ENCODE measurements at regions not wholly inside any gene's neighbourhood (a gene's known extent, or its start where the extent isn't known, plus 50 kb on each side); places are given as distances from the start of the nearest gene placed in this dataset.
A peak's percentile ranks its signal among the peaks of the same experiment; 100 is the strongest.

- Histone ChIP-seq H3K4me3 (replicated peaks in 1 of 3) (no peak overlapping the region), H3K36me3 (no peaks in the 10 kb centered on the region), H3K4me1 (peaks cover 52 to 60% of the 10 kb centered on the region in 2 donors), H3K27me3 (no peaks in the 10 kb centered on the region), H3K27ac (peak overlapping the region; percentile 63 to 84 (median 80)), H3K9me3 (no peaks in the 10 kb centered on the region)
- intact Hi-C loops (cut with DNase I): no loop called here
- TF ChIP-seq, protein P1, sequence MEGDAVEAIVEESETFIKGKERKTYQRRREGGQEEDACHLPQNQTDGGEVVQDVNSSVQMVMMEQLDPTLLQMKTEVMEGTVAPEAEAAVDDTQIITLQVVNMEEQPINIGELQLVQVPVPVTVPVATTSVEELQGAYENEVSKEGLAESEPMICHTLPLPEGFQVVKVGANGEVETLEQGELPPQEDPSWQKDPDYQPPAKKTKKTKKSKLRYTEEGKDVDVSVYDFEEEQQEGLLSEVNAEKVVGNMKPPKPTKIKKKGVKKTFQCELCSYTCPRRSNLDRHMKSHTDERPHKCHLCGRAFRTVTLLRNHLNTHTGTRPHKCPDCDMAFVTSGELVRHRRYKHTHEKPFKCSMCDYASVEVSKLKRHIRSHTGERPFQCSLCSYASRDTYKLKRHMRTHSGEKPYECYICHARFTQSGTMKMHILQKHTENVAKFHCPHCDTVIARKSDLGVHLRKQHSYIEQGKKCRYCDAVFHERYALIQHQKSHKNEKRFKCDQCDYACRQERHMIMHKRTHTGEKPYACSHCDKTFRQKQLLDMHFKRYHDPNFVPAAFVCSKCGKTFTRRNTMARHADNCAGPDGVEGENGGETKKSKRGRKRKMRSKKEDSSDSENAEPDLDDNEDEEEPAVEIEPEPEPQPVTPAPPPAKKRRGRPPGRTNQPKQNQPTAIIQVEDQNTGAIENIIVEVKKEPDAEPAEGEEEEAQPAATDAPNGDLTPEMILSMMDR (IDR thresholded peaks at IDR 0.05): no peak
- TF ChIP-seq POLR2A (IDR thresholded peaks at IDR 0.05): no peak
- no peak for DNase-seq
- 59 to 66% methylated on average over 4 of the region's 4 CpGs for WGBS, 2 donors
Measured at GRCh38 chr1:113276507-113276906, 113.8 kb upstream of the MAGI3 start.

DNA sequence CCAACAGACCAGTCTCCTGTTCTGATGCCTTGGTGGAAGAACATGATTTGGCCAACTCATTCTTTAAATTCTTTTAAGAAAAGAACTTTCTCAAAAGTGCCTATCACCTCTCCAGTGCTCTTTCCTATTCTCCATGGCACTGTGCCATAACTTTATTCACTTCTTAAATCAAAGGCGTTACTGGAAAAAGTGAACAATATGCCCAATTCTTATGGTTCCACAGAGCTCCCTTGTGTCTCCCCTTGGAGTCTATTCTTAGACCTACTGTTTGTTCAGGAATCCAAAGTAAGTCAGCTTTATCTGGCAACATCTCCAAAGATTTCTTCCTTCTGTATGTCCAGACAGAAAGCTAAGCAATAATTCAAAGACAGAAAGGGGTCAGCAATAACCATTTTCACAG is 111.9 kb upstream of the MAGI3 start:
- Histone ChIP-seq H3K9me3 (no peaks in the 10 kb centered on the region), H3K27me3 (no peaks in the 10 kb centered on the region), H3K4me1 (peaks cover 53 to 79% of the 10 kb centered on the region in 2 donors), H3K27ac (peak overlapping the region; percentile 50 to 84 (median 80)), H3K36me3 (no peaks in the 10 kb centered on the region), H3K4me3 (replicated peaks in 1 of 3) (no peak overlapping the region)
- DNase-seq: no peak
- 24% methylated on average over 1 of the region's 1 CpG for WGBS, 2 donors
- intact Hi-C loops (cut with DNase I): no loop called here
- no peak for TF ChIP-seq POLR2A (IDR thresholded peaks at IDR 0.05)
- TF ChIP-seq, protein P1 (IDR thresholded peaks at IDR 0.05): peak in 1 of 6 experiments; percentile 7

DNA sequence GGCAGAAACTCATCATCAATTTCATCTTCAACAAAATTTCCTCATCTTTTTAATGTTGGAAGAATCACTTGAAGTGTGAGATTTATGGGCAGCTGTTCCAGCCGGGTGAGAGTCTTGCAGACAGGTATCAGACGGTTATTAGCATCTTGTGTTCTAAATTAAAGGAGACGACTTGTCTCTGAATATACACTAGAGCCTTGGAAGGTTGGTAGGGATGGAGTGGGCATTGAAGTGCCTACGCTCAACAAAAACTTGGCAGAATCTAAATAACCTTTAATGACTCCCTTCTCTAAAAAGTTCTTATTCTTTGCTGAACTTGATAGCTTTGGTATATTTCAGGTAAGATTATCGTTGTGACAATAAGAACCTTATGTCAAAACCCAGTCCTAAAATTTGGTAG is 111.5 kb upstream of the MAGI3 start:
- peaks cover 53 to 82% of the 10 kb centered on the region in 2 donors for H3K4me1 ChIP-seq
- 34 to 41% methylated on average over 5 of the region's 5 CpGs for WGBS, 2 donors
- H3K36me3 ChIP-seq: no peaks in the 10 kb centered on the region
- no peaks in the 10 kb centered on the region for H3K9me3 ChIP-seq
- peak; percentile 51 to 60 for DNase-seq
- H3K27me3 ChIP-seq: no peaks in the 10 kb centered on the region
- no peak for TF ChIP-seq POLR2A (IDR thresholded peaks at IDR 0.05)
- TF ChIP-seq, protein P1 (IDR thresholded peaks at IDR 0.05): no peak
- peak overlapping the region; percentile 50 to 84 (median 80) for H3K27ac ChIP-seq
- intact Hi-C loops (cut with DNase I): no loop called here
- no peak overlapping the region for H3K4me3 ChIP-seq (replicated peaks in 1 of 3)

- Histone ChIP-seq H3K27ac (peak overlapping the region; percentile 4 to 84 (median 80)), H3K36me3 (no peaks in the 10 kb centered on the region), H3K27me3 (no peaks in the 10 kb centered on the region), H3K4me3 (replicated peaks in 1 of 3) (no peak overlapping the region), H3K9me3 (no peaks in the 10 kb centered on the region), H3K4me1 (peaks cover 60 to 90% of the 10 kb centered on the region in 2 donors)
- peak; percentile 56 to 67 for DNase-seq
- TF ChIP-seq, protein P1 (IDR thresholded peaks at IDR 0.05): no peak
- TF ChIP-seq POLR2A (IDR thresholded peaks at IDR 0.05): no peak
- WGBS, 2 donors: 24 to 41% methylated on average over 3 of the region's 3 CpGs
- intact Hi-C loops (cut with DNase I): no loop called here
Measured at GRCh38 chr1:113279776-113280391, 110.4 kb upstream of the MAGI3 start.

DNA sequence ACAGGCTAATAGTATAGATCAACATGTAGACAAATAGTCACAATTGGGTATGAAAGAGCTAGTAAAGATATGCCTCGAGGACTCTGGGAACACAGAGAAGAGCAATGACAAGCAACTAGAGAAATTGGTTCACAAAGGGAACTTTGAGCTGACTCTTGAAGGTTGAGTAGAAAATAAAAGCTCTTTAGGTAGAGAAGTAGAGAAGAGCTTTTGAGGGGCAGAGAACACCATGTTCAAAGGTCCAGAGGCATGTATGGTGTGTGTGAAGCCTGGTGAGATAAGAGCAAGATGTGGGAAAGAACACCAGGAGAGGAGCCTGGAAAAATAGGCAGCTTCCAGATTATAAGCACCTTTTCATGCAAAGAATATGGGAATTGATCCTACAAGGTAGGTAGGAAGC is 109.7 kb upstream of the MAGI3 start:
- Histone ChIP-seq H3K4me1 (peaks cover 55 to 87% of the 10 kb centered on the region in 2 donors), H3K9me3 (no peaks in the 10 kb centered on the region), H3K27ac (peak overlapping the region; percentile 4 to 84 (median 80)), H3K27me3 (no peaks in the 10 kb centered on the region), H3K4me3 (replicated peaks in 1 of 3) (no peak overlapping the region), H3K36me3 (no peaks in the 10 kb centered on the region)
- 67 to 68% methylated on average over 1 of the region's 1 CpG for WGBS, 2 donors
- no peak for DNase-seq
- intact Hi-C loops (cut with DNase I): no loop called here
- TF ChIP-seq, protein P1 (IDR thresholded peaks at IDR 0.05): no peak
- no peak for TF ChIP-seq POLR2A (IDR thresholded peaks at IDR 0.05)

All from thyroid gland (tissue), 4 donors.